Colonic mucosa (tissue), 4 donors: ENCODE measurements at regions not wholly inside any gene's neighbourhood (a gene's known extent, or its start where the extent isn't known, plus 50 kb on each side); places are given as distances from the start of the nearest gene placed in this dataset.

Experiments
- DNase-seq: peaks from one replicate; pipeline ENCODE4 v3.0.0-alpha.2; 2020
- H3K27ac ChIP-seq: fragments of 200-600 bp; one replicate; pipeline ENCODE4 v1.8.0; 2021
- H3K27me3 ChIP-seq: fragments of 200-600 bp; one replicate; pipeline ENCODE4 v1.8.0; 2021
- H3K36me3 ChIP-seq: fragments of 200-600 bp; one replicate; pipeline ENCODE4 v1.8.0; 2021
- H3K4me1 ChIP-seq: fragments of 200-600 bp; one replicate; pipeline ENCODE4 v1.8.0; 2021; ENCODE audit warnings: mild to moderate bottlenecking
- H3K4me3 ChIP-seq: fragments of 200-600 bp; one replicate; pipeline ENCODE4 v1.8.0; 2021
- H3K9ac ChIP-seq, 2 donors: one replicate each; pipeline ENCODE4 v1.7.0; 2013; ENCODE audit warnings: control low read depth in 2 of 2, low read depth in 2 of 2, low read length in 2 of 2
- H3K9me3 ChIP-seq: fragments of 200-600 bp; one replicate; pipeline ENCODE4 v1.8.0; 2021
- intact Hi-C: fragments of 100-400 bp; cut with DNase I; formaldehyde crosslinking; loops from one replicate; pipeline ENCODE4 v1.14.1; 2022
- TF ChIP-seq, protein P1 (sequence below): fragments of 200-600 bp; IDR thresholded peaks from one replicate; pipeline ENCODE4 v1.8.0; 2022; ENCODE audit warnings: antibody characterized with exemption, mild to moderate bottlenecking
- donor health status: healthy.
- donor health status: DM: no; HTN: no; CAD: no.
- donor health status: DM: no; HTN: no; CAD: no.

DNA sequence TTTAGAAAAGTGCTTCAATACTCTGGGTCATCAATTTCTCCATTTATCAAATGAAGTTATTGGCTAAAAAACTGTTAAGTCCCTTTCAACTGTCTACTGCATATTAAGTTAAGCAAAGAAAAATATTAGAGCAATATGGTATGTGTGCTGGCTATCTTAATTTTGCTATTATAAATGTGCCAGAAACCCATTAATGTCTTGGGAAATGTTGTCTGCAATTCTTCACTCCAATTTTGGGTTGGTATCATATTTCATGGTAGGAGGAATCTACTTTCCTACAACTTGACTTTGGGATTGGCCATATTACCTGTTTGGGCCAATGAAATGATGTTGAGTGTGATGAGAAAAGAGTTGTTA, 1063.9 kb downstream of the PLA2G4A start:
- TF ChIP-seq, protein P1, sequence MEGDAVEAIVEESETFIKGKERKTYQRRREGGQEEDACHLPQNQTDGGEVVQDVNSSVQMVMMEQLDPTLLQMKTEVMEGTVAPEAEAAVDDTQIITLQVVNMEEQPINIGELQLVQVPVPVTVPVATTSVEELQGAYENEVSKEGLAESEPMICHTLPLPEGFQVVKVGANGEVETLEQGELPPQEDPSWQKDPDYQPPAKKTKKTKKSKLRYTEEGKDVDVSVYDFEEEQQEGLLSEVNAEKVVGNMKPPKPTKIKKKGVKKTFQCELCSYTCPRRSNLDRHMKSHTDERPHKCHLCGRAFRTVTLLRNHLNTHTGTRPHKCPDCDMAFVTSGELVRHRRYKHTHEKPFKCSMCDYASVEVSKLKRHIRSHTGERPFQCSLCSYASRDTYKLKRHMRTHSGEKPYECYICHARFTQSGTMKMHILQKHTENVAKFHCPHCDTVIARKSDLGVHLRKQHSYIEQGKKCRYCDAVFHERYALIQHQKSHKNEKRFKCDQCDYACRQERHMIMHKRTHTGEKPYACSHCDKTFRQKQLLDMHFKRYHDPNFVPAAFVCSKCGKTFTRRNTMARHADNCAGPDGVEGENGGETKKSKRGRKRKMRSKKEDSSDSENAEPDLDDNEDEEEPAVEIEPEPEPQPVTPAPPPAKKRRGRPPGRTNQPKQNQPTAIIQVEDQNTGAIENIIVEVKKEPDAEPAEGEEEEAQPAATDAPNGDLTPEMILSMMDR, result no peak
- H3K9ac ChIP-seq, result no peak overlapping the region
- H3K36me3 ChIP-seq, result no peaks in the 10 kb centered on the region
- no peak for DNase-seq
- H3K27me3 ChIP-seq, result no peaks in the 10 kb centered on the region
- H3K4me3 ChIP-seq, result no peak overlapping the region
- H3K27ac ChIP-seq, result no peak overlapping the region
- no peaks in the 10 kb centered on the region for H3K9me3 ChIP-seq
- intact Hi-C loops, result no loop called here
- no peaks in the 10 kb centered on the region for H3K4me1 ChIP-seq

- Histone ChIP-seq H3K27me3 (no peaks in the 10 kb centered on the region), H3K27ac (no peak overlapping the region), H3K9ac (no peak overlapping the region), H3K36me3 (no peaks in the 10 kb centered on the region), H3K4me3 (no peak overlapping the region), H3K9me3 (no peaks in the 10 kb centered on the region), H3K4me1 (no peaks in the 10 kb centered on the region)
- DNase-seq, result no peak
- intact Hi-C loops, result no loop called here
- TF ChIP-seq, protein P1, result no peak
Observed at GRCh38 chr1:187893471-187893870, 1064.7 kb downstream of the PLA2G4A start.

- Histone ChIP-seq H3K9ac (no peak overlapping the region), H3K4me3 (no peak overlapping the region), H3K27ac (no peak overlapping the region), H3K36me3 (no peaks in the 10 kb centered on the region), H3K9me3 (no peaks in the 10 kb centered on the region), H3K4me1 (no peaks in the 10 kb centered on the region), H3K27me3 (no peaks in the 10 kb centered on the region)
- intact Hi-C loops, result no loop called here
- no peak for DNase-seq
- TF ChIP-seq, protein P1, result no peak
Observed at GRCh38 chr1:187894349-187894748, 1065.6 kb downstream of the PLA2G4A start.

GRCh38 chr1:187903223-187903622, 1074.5 kb downstream of the PLA2G4A start:
- no peaks in the 10 kb centered on the region for H3K4me1 ChIP-seq
- H3K9me3 ChIP-seq, result no peaks in the 10 kb centered on the region
- H3K27ac ChIP-seq, result no peak overlapping the region
- DNase-seq, result no peak
- no peaks in the 10 kb centered on the region for H3K36me3 ChIP-seq
- no peak overlapping the region for H3K9ac ChIP-seq
- TF ChIP-seq, protein P1, result no peak
- no peaks in the 10 kb centered on the region for H3K27me3 ChIP-seq
- intact Hi-C loops, result no loop called here
- no peak overlapping the region for H3K4me3 ChIP-seq

DNA sequence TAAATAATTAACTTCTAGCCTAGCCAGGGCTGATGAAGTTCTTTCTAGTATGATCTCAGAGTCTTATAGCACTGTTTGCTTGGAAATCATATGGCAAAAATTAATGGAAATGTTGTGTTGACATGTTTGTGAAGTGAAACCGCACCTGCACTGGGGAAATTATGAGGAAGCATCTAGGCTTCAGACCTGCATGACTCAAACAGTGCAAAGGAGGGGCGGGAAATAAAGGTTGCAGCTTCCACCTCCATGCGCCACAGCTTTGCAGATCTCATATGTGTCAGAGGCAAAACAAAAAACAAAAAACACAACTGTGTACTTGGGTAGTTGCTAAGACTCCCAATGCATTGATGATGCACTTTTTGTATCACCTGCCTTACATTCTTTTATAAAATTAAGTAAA, 1080.6 kb downstream of the PLA2G4A start:
- no peaks in the 10 kb centered on the region for H3K27me3 ChIP-seq
- TF ChIP-seq, protein P1, result no peak
- H3K4me1 ChIP-seq, result no peaks in the 10 kb centered on the region
- H3K27ac ChIP-seq, result no peak overlapping the region
- intact Hi-C loops, result no loop called here
- DNase-seq, result no peak
- no peaks in the 10 kb centered on the region for H3K36me3 ChIP-seq
- no peak overlapping the region for H3K9ac ChIP-seq
- H3K9me3 ChIP-seq, result no peaks in the 10 kb centered on the region
- no peak overlapping the region for H3K4me3 ChIP-seq

GRCh38 chr1:187911820-187912219, 1083.1 kb downstream of the PLA2G4A start:
- H3K27ac ChIP-seq, result no peak overlapping the region
- TF ChIP-seq, protein P1, result no peak
- no peaks in the 10 kb centered on the region for H3K4me1 ChIP-seq
- no peak for DNase-seq
- no peak overlapping the region for H3K4me3 ChIP-seq
- H3K36me3 ChIP-seq, result no peaks in the 10 kb centered on the region
- no peak overlapping the region for H3K9ac ChIP-seq
- H3K27me3 ChIP-seq, result no peaks in the 10 kb centered on the region
- intact Hi-C loops, result no loop called here
- no peaks in the 10 kb centered on the region for H3K9me3 ChIP-seq
